Stimulated activated naive CD8-positive, alpha-beta T cell treated with anti-CD3 and anti-CD28 coated beads, Interleukin-15, Interleukin-2, amounts not matched to agents 100 U/mL and 50 U/mL, for 24 hours (primary cell): ENCODE measurements at regions not wholly inside any gene's neighbourhood (a gene's known extent, or its start where the extent isn't known, plus 50 kb on each side); places are given as distances from the start of the nearest gene placed in this dataset.
A peak's percentile ranks its signal among the peaks of the same experiment; 100 is the strongest.

Source experiments
- ATAC-seq: fragments of 150-1000 bp; cut with Tn5 transposase; one replicate; pipeline ENCODE4 v1.10.0; 2021
- DNase-seq: peaks from one replicate; pipeline ENCODE4 v3.0.0; 2021

DNA sequence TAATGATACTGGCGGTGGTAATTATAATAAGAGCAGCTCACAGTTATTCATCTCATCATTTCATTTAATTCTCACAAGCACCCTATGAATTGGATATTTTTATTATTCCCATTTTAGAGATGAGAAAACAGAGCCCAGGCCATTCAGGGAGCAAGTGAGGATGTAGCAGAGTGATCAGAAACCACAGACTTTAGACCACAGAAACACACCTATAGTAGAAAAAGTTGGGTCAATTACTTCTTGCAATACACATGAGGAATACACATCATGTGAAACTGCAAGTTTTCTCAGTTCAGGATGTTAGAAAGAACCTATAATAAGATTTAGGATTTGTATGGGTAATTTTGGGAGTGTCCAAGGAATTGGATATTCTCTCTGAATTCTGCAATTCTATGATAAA lies 278.0 kb downstream of the ADRA2A start:
- ATAC-seq (no peak), DNase-seq (no peak)

DNA sequence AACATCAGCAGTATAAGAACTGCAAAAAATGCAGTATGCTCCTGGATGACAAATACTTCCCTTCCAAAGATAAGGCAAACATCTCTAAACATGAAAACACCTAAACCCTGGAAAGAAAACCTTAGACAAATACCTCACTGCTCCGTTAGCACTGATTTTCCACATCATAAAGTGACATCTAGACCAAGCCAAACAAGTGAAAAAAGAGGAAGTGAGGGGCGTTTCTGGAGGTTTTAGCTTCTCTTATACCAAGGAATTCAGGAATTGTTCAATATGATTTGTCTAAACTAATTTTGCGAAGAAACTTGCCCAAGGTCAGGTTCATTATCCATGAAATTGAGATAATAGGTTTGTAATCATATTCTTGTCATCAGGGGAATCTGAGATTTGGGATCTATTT lies 279.7 kb downstream of the ADRA2A start:
- DNase-seq (no peak), ATAC-seq (no peak)

DNA sequence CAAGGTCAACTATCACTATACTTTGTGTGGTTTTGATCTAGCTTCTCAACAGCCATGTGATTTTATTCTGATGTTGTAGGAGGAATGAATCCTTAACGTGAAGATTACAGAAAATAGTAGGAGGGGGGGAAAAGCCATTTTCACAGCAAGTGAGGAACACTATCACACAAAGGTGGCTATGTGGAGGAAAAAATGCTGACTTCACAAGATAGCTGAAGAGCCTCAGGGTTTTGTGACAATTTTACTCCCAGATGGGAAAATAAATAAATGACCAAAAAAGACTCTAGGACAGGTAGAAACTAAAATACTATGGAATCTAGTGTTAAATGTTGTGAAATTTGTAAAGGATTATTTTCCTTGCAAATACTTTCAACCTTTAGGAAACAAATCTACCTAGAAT lies 281.0 kb downstream of the ADRA2A start:
- DNase-seq (no peak), ATAC-seq (no peak)

DNA sequence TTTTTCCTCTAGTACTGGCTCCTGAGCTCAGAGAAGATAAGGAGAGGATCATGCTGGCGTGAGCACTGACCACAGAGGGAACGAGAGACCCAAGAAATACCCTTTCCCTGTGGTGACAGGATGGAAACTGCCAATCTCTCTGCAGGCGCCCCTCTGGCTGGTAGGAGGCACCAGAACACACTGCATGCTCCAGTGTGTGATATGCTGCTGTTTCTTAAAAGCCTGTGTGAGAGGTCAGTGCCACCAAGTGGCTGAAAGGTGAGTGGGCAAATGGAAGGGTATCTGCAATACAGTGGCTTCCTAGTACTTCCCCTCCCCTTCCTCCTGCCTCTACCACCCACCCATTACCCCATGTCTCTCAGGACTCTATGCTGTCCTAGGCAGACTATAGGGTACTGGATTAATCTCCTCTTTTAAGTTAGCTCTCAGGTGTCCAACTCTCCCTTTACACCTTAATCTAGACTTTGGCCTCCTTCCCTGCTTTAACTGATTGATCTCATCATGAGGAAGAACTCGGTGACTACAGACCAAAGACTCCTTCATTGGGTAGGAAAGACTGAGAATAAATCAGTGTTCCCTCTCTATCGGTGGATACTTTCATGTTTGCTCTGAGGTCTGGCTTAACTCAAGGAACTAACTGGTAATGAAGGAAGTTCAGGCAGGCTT lies 283.6 kb downstream of the ADRA2A start:
- DNase-seq = no peak
- ATAC-seq = peak; percentile 36

DNA sequence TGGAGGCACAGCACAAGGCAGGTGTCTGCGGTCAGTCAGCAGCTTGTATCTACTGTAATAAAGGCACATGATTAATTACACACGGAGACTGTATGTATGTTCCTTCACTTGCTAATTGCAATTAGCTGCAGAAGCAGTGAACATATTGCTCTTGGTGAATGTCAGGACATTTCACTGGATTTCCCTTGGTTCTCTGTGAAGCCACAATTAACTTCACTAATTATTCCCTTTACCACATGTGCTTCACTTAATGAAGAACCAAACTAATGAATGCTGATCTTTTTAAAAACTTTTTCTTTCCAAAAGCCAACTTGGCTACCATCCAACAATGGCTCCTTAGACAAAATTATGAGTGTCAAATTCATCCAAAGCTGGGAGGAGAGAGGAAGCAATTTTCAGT lies 290.7 kb downstream of the ADRA2A start:
- ATAC-seq = no peak
- DNase-seq = no peak

DNA sequence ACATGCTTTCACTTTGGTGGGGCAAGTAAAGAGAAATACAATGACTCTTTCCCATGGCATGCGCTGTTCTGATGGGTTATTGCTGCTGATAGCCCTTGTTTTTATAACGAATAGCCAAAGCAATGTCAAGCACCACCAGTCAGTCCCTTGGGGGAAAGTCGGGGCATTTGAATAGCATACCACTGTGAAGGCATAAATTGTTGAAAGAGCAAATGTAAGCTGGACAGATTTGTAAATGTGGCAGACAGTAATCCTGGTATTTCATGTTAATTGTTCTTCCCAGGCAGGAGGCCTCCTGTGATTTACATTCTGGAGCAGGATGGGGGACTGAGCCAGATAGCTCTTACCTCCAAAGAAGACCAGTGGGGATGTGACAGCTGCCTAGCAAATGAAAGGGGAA lies 293.3 kb downstream of the ADRA2A start:
- ATAC-seq (no peak), DNase-seq (no peak)

DNA sequence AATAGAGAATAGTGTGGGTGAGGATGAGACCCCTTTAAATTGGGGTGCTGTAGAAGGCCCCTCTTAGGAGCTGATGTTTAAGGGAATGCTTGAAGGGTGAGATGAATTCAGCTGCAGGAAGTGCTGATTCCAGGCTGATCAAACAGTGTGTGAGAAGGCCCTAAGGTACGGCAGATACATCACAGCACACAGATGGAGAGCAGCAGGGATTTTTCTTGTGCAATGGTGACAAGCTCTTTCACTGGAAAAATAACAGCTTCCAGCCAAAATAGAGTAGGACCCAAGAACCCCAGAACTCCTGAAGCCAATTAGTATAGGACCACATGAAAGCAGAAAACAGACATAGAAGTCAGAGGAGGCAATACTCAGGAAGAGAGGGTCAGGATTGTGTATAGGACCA lies 296.9 kb downstream of the ADRA2A start:
- no peak for ATAC-seq

DNA sequence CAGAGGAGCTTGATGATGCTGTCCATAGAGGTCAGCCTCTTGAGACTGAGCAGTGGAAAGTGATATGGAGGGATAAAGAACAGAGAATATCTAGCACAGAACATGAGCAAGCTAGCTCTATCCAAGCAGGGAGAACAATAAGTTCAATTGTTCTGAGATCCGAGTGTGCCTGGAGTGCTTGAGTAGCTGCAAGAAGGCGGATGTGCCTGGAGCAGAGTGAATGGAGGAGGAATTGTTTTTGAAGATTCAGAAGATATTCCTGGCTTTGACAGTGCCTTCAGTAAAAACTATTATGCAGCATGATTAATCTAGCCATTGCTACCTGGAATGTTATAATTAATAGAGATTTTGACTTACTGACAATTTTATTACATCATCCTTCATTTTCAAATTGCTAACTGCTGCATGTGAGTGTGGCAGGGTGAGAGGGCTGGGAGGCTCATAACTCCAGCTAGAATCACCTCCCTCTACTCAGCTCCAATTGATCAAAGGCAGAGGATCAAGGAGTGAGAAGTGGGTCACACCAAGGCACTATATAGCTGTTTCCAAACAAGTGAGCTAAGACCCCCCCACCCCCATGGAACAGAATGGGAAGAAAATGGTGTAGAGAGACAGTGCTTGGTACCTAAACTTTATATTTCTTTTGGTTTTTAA lies 302.8 kb downstream of the ADRA2A start:
- ATAC-seq = no peak
- DNase-seq = no peak

More for the DNA sequence above, 296.9 kb downstream of the ADRA2A start:
- DNase-seq = no peak

DNA sequence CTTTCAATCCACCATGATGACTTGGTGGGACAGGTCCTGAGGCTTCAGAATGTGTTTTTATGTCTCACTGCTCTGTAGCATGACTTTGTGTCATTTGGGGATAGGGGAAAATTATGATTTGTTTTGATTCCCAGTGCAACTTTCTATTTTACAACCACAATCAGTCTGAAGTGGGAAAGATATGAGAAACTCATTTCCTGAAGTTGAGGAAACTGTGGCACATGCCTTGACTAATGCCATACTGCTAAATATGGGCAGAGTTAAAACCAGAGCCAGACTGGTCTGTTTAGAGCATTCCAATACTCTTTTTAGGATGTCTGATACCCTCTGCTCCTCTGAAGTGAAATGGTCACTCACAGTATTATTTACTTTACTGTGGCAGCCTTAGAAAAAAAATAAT lies 307.7 kb downstream of the ADRA2A start:
- ATAC-seq = no peak
- no peak for DNase-seq

DNA sequence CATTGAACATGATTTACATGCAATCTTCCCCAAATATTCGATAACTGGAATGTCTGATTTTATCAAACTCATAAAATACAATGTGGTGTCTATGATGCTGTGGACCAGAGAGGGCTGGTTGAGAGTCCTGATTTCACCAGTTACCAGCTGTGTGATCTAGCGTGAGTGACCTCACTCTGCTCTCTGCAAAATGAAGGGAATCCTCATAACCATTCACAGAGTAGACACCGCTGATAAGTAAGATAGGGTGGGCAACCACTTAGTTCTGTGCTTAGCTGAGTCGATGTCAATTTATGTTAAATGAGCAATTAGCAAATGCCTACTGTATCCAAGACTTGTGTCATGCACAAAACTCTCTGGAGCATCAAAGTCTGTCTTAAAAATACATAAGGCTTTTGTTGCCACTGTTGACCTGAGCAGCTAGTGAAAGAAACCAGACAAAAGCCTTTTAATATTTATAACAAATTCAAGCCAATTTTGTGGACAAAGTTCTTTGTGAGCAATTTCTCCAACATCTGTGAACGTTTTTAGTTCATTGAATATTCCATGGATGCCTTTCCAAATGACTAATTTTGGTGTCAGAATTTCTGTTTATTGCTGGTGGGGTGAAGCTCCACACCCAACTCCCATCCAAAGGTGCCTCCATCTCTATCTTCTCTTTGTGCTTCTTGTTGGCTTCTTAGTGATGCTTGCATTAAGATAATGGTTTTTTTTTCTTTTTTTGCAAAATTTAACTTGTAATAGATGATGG lies 314.2 kb downstream of the ADRA2A start:
- ATAC-seq (no peak), DNase-seq (no peak)

DNA sequence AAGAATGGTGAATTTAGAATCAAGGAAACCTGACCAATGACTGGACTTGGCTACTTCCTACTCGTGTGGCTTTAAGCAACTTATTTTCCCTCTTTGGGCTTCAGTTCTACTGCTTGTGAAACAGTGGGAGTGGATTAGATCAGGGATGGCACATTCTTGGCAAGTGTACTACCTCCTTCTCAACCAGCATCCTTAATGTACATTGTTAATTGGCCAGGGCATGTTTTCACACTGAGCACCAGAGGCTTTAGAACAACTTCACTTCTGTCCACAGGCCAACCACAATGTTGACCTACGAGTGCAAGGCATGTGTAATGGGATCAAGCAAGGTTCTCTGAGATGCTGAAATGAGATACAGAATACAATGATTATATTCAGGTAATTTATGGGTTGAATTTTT lies 315.3 kb downstream of the ADRA2A start:
- DNase-seq (no peak), ATAC-seq (no peak)

DNA sequence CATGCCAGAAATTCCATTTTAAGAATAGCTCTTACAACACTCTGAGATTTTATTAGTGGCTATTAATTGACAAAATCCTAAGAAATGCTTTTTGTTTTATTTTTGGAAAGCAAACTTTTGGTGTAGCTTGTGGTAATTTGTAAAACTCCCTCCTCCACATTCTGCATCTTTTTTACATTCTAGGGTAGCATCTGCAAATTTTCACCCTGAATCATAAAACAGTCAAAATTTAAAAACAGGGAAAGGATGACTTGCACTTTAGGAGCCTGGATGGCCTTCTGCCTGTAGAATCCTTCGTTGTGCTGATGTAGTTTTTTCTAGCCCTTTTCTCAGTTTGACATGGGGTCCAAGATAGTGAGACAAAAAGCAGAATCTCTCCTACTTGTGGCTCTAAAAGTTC lies 316.1 kb downstream of the ADRA2A start:
- no peak for ATAC-seq

DNA sequence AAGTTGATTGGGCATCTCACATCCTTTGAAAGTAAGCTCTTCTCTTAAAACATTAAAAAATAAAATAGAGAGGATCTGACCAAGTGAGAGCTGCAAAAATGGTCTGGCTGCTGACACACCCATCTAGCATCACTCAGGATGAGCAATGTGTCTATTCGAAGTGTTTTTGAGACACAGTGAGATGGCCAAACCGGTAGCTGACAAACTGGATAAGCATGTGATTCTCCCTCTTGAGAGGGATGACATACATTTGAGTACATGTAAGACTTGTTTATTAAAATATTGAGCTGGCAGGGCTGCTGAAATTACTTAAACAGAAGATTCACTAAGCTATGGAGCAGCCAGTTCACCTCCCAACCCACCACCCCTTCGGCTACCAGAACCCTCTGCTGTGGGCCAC lies 333.9 kb downstream of the ADRA2A start:
- no peak for DNase-seq
- no peak for ATAC-seq

More for the DNA sequence above, 316.1 kb downstream of the ADRA2A start:
- DNase-seq = no peak

DNA sequence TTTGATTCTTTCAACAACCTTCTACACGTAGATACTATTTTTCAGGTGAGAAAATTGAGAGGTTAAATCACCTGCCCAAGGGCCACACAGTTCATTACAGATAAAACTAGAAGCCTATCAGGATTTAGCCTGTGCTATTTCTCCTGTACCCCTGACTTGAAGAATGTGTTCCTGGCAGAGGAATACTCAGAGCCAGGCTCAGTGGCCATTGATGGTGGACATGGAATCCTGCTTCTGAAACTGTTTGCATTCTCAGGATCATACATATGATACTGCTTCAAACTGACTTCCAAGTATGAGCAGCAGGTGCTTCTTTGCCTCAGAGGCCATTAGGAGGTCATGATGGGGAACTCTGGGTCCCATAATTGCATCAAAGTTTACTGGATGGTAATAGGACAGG lies 348.6 kb downstream of the ADRA2A start:
- DNase-seq = no peak
- no peak for ATAC-seq

DNA sequence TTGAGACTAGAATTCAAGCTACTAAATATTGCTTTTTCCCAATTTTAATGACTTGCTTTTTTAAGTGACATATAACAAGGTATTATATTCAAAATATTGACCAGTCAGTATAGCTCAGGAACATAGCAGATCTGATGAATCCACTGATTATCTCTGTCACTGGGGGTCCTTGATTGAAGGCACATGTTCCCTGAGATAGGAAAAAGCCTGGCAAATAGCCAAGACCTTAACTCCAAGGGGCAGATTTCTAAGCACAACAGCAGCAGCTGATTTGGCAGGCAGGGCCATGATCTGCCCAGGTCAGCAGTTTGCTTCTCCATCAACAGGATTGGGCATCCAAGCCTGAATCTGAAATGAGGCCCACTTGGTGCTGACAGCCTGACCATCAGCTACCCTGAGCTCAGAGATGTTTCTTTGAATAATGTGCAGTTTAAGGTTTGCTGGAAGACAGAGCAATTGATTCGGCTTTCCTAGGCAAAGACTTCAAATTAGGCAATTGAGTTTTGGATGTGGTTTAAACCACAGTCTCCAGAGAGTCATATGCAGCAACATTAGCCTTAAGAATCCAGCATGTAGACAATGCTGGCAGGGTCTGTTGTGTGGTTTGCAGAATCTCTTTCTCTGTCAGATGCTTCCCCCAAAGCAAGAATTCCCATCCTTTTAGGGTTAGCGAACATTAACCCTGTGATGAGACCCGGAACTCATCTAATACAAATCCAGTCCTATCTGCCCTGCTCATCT lies 352.6 kb downstream of the ADRA2A start:
- ATAC-seq (no peak), DNase-seq (no peak)

DNA sequence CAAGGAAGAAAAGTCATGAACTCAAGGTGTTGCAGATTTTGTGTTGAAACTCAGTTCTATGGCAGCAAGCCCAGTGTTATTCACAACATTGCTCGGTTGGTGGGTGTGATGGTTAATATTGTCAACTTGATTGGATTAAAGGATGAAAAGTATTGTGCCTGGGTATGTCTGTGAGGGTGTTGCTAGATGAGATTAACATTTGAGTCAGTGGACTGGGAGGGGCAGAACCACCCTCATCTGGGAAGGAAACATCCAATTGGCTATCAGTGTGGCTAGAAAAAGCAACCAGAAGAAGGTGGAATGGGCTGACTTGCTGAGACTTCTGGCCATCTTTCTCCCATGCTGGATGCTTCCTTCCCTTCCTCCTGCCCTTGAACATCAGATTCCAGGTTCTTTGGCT lies 353.2 kb downstream of the ADRA2A start:
- DNase-seq (no peak), ATAC-seq (no peak)

DNA sequence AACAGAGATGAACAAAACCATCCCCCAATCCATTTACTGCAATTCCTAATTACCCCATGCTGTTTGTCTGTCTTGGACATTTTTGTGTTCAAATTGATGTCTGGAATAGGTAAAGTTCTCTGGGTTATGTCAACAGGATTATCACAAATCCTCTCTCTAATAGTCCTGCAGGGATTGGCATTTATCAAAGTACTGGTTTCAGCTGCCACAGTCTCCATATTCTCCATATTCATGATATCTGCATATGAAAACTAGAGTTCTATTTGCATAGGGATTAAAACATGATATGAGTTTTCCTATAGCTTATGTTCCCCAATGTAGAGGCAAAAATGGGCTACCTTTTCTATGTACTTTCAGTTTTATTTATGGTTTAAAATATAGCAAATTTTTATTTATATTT lies 355.8 kb downstream of the ADRA2A start:
- DNase-seq (no peak), ATAC-seq (no peak)

DNA sequence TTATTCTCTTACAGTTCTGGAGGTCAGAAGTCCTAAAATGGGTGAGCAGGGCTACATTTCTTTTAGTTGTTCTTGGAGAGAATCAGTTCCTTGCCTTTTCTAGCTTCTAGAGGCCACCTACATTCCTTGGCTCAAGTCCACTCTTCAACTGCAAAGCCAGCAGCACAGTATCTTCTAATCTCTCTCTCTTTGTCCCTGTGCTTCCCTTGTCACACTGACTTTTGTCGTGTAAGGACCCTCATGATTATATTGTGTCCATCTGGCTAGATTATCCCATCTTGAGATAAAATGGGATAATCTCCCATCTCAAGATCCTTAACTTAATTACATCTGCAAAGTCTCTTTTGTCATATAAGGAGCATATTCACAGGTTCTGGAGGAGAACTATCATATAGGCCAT lies 359.0 kb downstream of the ADRA2A start:
- no peak for ATAC-seq
- DNase-seq = no peak

DNA sequence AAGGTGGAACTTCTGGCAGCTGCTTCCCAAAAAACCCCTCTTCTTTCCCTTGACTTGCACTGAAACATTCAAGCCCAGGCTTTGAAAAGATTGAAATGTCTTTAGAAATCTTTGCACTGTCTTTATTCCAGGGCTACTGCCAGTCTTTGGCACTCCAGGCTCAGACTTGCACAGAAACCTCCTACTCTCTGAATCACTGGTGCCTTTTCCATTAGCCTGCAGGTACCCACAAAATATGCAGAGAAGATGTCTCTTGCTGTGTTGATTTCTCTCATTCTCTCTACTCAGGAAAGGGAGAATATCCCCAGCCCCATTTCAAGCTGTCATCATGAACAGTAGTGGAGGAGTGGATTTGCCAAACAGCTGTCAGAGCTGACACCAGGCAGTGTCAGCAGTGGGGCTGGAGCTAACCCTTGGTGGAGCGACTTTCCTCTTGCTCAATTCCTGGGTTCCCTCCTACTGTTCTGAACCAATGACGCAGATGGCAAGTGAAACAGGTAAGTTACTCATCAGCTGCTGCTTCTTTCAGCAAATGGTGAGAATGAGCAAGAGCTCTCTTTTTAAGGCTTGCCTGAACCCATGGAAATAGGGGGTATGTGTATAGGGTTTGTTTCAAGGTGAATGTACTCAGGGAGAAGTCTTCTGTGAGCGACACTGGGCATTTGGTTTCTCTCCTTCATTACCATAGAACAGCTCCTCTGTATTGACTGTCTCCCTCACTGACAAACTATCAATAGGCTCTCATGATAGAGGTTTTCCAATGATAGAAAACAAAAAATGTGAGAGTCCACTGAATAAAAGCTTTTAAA lies 362.4 kb downstream of the ADRA2A start:
- DNase-seq (no peak), ATAC-seq (no peak)

DNA sequence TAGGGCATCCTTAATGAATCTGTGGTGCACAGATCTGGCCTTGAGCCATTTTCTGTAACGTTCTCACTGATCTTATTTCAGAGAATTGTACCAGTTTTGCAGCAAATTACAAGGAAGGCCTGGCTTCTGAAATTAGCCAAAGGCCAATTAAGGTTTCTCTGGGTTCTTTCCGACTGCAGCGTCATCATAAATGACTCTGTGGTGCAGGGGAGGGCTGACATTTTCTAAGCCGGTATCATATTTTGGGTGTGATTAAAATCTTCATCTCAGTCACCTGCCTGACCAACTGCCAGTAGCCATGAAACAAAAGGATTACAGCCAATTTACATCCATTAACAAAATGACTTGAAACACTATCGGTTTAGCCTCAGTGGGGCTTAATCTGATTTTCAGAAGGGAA lies 363.7 kb downstream of the ADRA2A start:
- ATAC-seq = no peak
- DNase-seq = no peak

DNA sequence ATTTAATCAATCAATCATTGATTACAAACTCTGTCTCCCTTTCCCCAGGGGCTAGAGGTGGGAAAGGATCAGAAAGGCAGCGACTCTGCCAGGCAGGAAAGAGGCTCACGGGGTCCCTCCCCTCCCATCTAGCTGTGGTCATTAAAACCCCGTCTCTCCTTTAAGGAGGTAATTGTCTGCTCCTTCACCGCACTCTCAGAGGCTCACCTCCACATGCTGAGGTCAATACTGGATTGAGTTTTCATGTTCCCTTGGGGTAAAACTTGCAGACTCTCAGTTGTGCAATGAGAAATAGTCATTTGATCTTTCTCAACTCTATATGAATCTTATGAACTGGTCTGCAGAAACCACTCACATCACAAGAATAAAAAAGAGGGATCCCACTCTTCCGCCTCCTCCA lies 368.8 kb downstream of the ADRA2A start:
- DNase-seq = no peak
- no peak for ATAC-seq

DNA sequence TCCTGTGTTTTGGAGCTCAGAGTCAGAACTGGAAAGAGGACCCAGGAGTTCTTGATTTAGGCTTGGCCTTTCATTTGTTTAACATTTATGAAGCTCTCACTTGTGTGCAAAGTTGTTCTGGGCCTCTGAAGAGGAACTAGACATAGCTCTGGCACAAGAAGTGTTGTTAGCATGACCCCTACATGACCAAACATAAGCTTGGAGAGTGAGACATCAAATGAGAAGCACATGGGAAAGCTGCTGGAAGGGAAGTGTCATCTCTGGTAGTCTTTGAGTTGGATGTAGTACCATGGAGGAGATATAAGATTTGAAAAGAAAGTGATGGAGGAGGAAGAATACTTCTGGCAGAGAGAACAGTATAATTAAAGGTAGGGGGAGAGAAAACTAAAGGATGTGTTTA lies 370.1 kb downstream of the ADRA2A start:
- ATAC-seq (no peak), DNase-seq (no peak)
